ENCODE measurements at regions not wholly inside any gene's neighbourhood (a gene's known extent, or its start where the extent isn't known, plus 50 kb on each side); places are given as distances from the start of the nearest gene placed in this dataset.
"Not testable (repeated sequence)": the region's sequence is repeated elsewhere in the genome, so short reads cannot be mapped to it uniquely, and the experiment has no call there.

DNA sequence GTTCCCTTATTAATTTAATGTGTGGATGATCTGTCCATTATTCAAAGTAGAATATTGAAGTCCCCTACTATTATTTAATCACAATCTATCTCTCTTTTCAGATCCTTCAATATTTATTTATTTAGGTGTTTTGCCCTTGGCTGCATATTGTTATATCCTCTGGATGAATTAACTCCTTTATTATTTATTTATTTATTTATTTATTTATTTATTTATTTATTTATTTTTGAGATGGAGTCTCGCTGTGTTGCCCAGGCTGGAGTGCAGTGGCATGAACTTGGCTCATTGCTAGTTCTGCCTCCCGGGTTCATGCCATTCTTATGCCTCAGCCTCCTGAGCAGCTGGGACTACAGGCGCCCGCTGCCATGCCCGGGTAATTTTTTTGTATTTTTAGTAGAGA is 776.6 kb upstream of the NXPH2 start:
- no peak for DNase-seq (ENCODE audit: low read depth)
- TF ChIP-seq CTCF (conservative IDR thresholded peaks at IDR 0.05; ENCODE audit: low read depth, low read length): no peak
- H3K4me3 ChIP-seq (ENCODE audit: low read length): no peak overlapping the region

- no peak for DNase-seq (ENCODE audit: low read depth)
- no peak overlapping the region for H3K4me3 ChIP-seq (ENCODE audit: low read length)
- no peak for TF ChIP-seq CTCF (conservative IDR thresholded peaks at IDR 0.05; ENCODE audit: low read depth, low read length)
Measured at GRCh38 chr2:139550873-139551272, 770.7 kb upstream of the NXPH2 start.

GRCh38 chr2:139550341-139550740 is 770.2 kb upstream of the NXPH2 start:
- no peak for TF ChIP-seq CTCF (conservative IDR thresholded peaks at IDR 0.05; ENCODE audit: low read depth, low read length)
- no peak for DNase-seq (ENCODE audit: low read depth)
- no peak overlapping the region for H3K4me3 ChIP-seq (ENCODE audit: low read length)

GRCh38 chr2:139544186-139544851 is 764.1 kb upstream of the NXPH2 start:
- no peak for TF ChIP-seq CTCF (conservative IDR thresholded peaks at IDR 0.05; ENCODE audit: low read depth, low read length)
- peak; percentile 47 for DNase-seq (ENCODE audit: low read depth)
- no peak overlapping the region for H3K4me3 ChIP-seq (ENCODE audit: low read length)

DNA sequence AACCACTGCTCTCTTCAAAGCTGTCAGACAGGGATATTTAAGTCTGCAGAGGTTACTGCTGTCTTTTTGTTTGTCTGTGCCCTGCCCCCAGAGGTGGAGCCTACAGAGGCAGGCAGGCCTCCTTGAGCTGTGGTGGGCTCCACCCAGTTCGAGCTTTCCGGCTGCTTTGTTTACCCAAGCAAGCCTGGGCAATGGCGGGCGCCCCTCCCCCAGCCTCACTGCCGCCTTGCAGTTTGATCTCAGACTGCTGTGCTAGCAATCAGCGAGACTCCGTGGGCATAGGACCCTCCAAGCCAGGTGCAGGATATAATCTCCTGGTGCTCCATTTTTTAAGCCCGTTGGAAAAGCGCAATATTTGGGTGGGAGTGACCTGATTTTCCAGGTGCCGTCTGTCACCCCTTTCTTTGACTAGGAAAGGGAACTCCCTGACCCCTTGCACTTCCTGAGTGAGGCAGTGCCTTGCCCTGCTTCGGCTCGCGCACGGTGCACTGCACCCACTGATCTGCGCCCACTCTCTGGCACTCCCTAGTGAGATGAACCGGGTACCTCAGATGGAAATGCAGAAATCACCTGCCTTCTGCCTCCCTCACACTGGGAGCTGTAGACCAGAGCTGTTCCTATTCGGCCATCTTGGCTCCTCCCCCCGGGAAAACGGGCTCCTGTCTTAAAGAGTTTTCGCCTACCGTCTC is 758.3 kb upstream of the NXPH2 start:
- DNase-seq (ENCODE audit: low read depth); H3K4me3 ChIP-seq (ENCODE audit: low read length): not testable (repeated sequence)

GRCh38 chr2:139529080-139529479 is 748.9 kb upstream of the NXPH2 start:
- DNase-seq (ENCODE audit: low read depth): peak; percentile 69
- no peak for TF ChIP-seq CTCF (conservative IDR thresholded peaks at IDR 0.05; ENCODE audit: low read depth, low read length)
- H3K4me3 ChIP-seq (ENCODE audit: low read length): no peak overlapping the region

DNA sequence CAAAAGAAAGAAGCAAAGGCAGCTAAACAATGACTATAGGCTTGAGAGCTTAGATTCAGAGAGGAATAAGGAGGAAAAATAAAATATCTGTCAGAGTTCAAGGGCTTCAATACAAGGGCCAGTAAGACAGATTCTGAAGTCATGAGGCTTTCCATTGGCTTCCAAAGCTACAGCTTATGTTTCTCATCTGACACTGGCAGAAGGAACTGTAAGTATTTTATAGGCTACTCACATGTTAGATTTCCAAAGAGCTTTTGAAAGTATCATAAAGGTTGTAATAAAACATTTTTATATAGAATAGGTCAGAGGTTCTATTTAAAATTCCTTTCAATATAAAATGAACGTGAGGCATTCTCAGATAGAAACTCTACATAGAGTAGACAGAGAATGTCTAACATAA is 746.6 kb upstream of the NXPH2 start:
- no peak overlapping the region for H3K4me3 ChIP-seq (ENCODE audit: low read length)
- no peak for TF ChIP-seq CTCF (conservative IDR thresholded peaks at IDR 0.05; ENCODE audit: low read depth, low read length)
- no peak for DNase-seq (ENCODE audit: low read depth)

Data from retinal pigment epithelial cell (primary cell).